HTR-8/SVneo (cell line): ENCODE measurements at regions not wholly inside any gene's neighbourhood (a gene's known extent, or its start where the extent isn't known, plus 50 kb on each side); places are given as distances from the start of the nearest gene placed in this dataset.
"Not testable (repeated sequence)": the region's sequence is repeated elsewhere in the genome, so short reads cannot be mapped to it uniquely, and the experiment has no call there.

ENCODE experiments used
- DNase-seq: peaks from one replicate; pipeline ENCODE4 v3.0.0; 2011; ENCODE audit warnings: low spot score, mixed read lengths; ENCODE audit not compliant: insufficient read length
- FAIRE-seq: peaks from 2 replicates; lab custom pipeline; 2011; peaks lifted over from hg19 to GRCh38; lab: Jason Lieb, UNC

GRCh38 chr2:65991381-65992197, 443.3 kb upstream of the MEIS1 start:
- FAIRE-seq: peak; percentile 16
- DNase-seq: no peak

GRCh38 chr2:65985986-65986385, 448.9 kb upstream of the MEIS1 start:
- DNase-seq: no peak
- no peak for FAIRE-seq

- FAIRE-seq (no peak), DNase-seq (no peak)
Observed at GRCh38 chr2:65980531-65980930, 454.4 kb upstream of the MEIS1 start.

GRCh38 chr2:65979446-65979845, 455.5 kb upstream of the MEIS1 start:
- DNase-seq (no peak), FAIRE-seq (no peak)

- no peak for FAIRE-seq
- no peak for DNase-seq
Observed at GRCh38 chr2:65974067-65974723, 460.7 kb upstream of the MEIS1 start.

GRCh38 chr2:65969161-65969560, 465.8 kb upstream of the MEIS1 start:
- DNase-seq (no peak), FAIRE-seq (no peak)

GRCh38 chr2:65963303-65963702, 471.6 kb upstream of the MEIS1 start:
- not testable (repeated sequence) for FAIRE-seq

GRCh38 chr2:65960953-65961352, 474.0 kb upstream of the MEIS1 start:
- DNase-seq: no peak
- FAIRE-seq: no peak

More at GRCh38 chr2:65963303-65963702, 471.6 kb upstream of the MEIS1 start:
- not testable (repeated sequence) for DNase-seq

GRCh38 chr2:65957886-65958285, 477.0 kb upstream of the MEIS1 start:
- DNase-seq: no peak
- no peak for FAIRE-seq

GRCh38 chr2:65957454-65957853, 477.5 kb upstream of the MEIS1 start:
- DNase-seq (no peak), FAIRE-seq (no peak)

GRCh38 chr2:65955259-65955658, 479.7 kb upstream of the MEIS1 start:
- FAIRE-seq: no peak
- no peak for DNase-seq

- FAIRE-seq (no peak), DNase-seq (no peak)
Observed at GRCh38 chr2:65952966-65953761, 481.8 kb upstream of the MEIS1 start.

GRCh38 chr2:65944213-65944612, 490.7 kb upstream of the MEIS1 start:
- DNase-seq (no peak), FAIRE-seq (no peak)

GRCh38 chr2:65943099-65943786, 491.7 kb upstream of the MEIS1 start:
- no peak for FAIRE-seq
- no peak for DNase-seq

GRCh38 chr2:65940856-65941255, 494.1 kb upstream of the MEIS1 start:
- FAIRE-seq: no peak
- no peak for DNase-seq

- DNase-seq (no peak), FAIRE-seq (no peak)
Observed at GRCh38 chr2:65939687-65940086, 495.2 kb upstream of the MEIS1 start.

GRCh38 chr2:65937379-65938160, 497.4 kb upstream of the MEIS1 start:
- DNase-seq: no peak
- no peak for FAIRE-seq

- DNase-seq (no peak), FAIRE-seq (no peak)
Observed at GRCh38 chr2:65934992-65935629, 499.8 kb upstream of the MEIS1 start.

- DNase-seq (no peak), FAIRE-seq (no peak)
Observed at GRCh38 chr2:65932571-65932970, 500.2 kb upstream of the SPRED2 start.
